ENCODE measurements at regions not wholly inside any gene's neighbourhood (a gene's known extent, or its start where the extent isn't known, plus 50 kb on each side); places are given as distances from the start of the nearest gene placed in this dataset.
A peak's percentile ranks its signal among the peaks of the same experiment; 100 is the strongest.

DNA sequence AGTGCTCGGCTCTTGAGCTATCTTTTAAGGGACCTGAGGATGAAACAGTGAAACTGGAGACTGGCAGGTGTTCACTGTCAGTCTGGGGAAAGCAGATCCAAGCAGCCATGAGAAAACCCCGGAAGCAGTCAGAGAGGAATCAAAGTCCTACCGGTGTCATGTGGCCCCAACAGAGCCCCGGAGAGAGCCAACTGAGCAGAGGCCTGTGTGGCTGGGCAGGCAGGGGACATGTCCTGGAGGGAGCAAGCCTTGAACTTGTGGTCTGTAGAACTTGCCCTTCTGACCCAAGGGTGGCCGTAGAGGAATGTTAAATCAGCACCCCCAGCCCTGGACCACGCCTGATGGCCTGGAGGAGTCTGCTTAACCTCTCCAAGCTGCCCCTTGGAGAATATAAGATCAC lies 113.7 kb upstream of the ZNF507 start:
- H3K36me3 ChIP-seq: no peaks in the 10 kb centered on the region
- H3K27ac ChIP-seq (replicated peaks in 1 of 4): no peak overlapping the region
- intact Hi-C loops (cut with DNase I): no loop called here
- TF ChIP-seq EP300 (IDR thresholded peaks at IDR 0.05): no peak
- no peak for TF ChIP-seq POLR2A (IDR thresholded peaks at IDR 0.05; ENCODE audit: low read depth)
- TF ChIP-seq CTCF (IDR thresholded peaks at IDR 0.05): no peak
- no peaks in the 10 kb centered on the region for H3K9me3 ChIP-seq
- no peaks in the 10 kb centered on the region for H3K4me1 ChIP-seq
- peak; percentile 80 for DNase-seq (ENCODE audit: extremely low spot score)
- 81% methylated on average over 5 of the region's 6 CpGs for WGBS
- peaks cover 0 to 47% (median 0%) of the 10 kb centered on the region in 4 donors for H3K27me3 ChIP-seq
- no peak overlapping the region for H3K4me3 ChIP-seq

GRCh38 chr19:32232449-32232848 lies 113.0 kb upstream of the ZNF507 start:
- DNase-seq (ENCODE audit: extremely low spot score): peak; percentile 70
- no peak overlapping the region for H3K4me3 ChIP-seq
- H3K36me3 ChIP-seq: no peaks in the 10 kb centered on the region
- no peaks in the 10 kb centered on the region for H3K4me1 ChIP-seq
- H3K27ac ChIP-seq (replicated peaks in 1 of 4): no peak overlapping the region
- 89% methylated on average over 8 of the region's 8 CpGs for WGBS
- peaks cover 0 to 49% (median 0%) of the 10 kb centered on the region in 4 donors for H3K27me3 ChIP-seq
- intact Hi-C loops (cut with DNase I): no loop called here
- H3K9me3 ChIP-seq: no peaks in the 10 kb centered on the region
- TF ChIP-seq POLR2A (IDR thresholded peaks at IDR 0.05; ENCODE audit: low read depth): no peak
- TF ChIP-seq CTCF (IDR thresholded peaks at IDR 0.05): no peak
- TF ChIP-seq EP300 (IDR thresholded peaks at IDR 0.05): no peak
- no peak for TF ChIP-seq POLR2AphosphoS5 (IDR thresholded peaks at IDR 0.05)

GRCh38 chr19:32233091-32233490 lies 112.3 kb upstream of the ZNF507 start:
- WGBS: 72% methylated on average over 6 of the region's 6 CpGs
- H3K9me3 ChIP-seq: no peaks in the 10 kb centered on the region
- H3K27ac ChIP-seq (replicated peaks in 1 of 4): no peak overlapping the region
- no peaks in the 10 kb centered on the region for H3K36me3 ChIP-seq
- intact Hi-C loops (cut with DNase I): no loop called here
- TF ChIP-seq POLR2A (IDR thresholded peaks at IDR 0.05; ENCODE audit: low read depth) (no peak), EP300 (IDR thresholded peaks at IDR 0.05) (no peak), CTCF (IDR thresholded peaks at IDR 0.05) (no peak), POLR2AphosphoS5 (IDR thresholded peaks at IDR 0.05) (no peak)
- H3K4me3 ChIP-seq: no peak overlapping the region
- H3K4me1 ChIP-seq: no peaks in the 10 kb centered on the region
- DNase-seq (ENCODE audit: extremely low spot score): peak; percentile 42
- H3K27me3 ChIP-seq: peaks cover 0 to 47% (median 0%) of the 10 kb centered on the region in 4 donors

DNA sequence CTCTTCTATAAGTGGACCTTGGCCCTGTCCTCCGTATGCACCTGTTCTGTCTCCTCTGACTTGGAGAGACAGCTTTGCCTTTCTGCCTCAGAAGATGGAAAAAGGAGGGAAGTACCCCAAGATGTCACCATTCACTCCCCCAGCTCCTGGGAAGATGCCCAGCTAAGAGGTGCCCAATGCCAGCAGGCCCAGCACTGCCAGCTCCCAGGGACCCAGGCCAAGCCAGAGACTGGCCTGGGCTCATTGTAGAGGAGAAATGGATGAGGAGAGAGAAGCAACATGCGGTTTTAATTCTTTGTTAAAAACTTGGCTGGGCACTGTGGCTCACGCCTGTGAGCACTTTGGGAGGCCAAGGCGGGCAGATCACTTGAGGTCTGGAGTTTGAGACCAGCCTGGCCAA lies 111.5 kb upstream of the ZNF507 start:
- Histone ChIP-seq H3K27ac (replicated peaks in 1 of 4) (no peak overlapping the region), H3K4me3 (no peak overlapping the region), H3K4me1 (no peaks in the 10 kb centered on the region), H3K36me3 (no peaks in the 10 kb centered on the region), H3K9me3 (no peaks in the 10 kb centered on the region), H3K27me3 (peaks cover 0 to 48% (median 0%) of the 10 kb centered on the region in 4 donors)
- DNase-seq (ENCODE audit: extremely low spot score): no peak
- WGBS: 88% methylated on average over 3 of the region's 4 CpGs
- intact Hi-C loops (cut with DNase I): no loop called here
- TF ChIP-seq CTCF (IDR thresholded peaks at IDR 0.05) (no peak), POLR2AphosphoS5 (IDR thresholded peaks at IDR 0.05) (no peak), POLR2A (IDR thresholded peaks at IDR 0.05; ENCODE audit: low read depth) (no peak), EP300 (IDR thresholded peaks at IDR 0.05) (no peak)

GRCh38 chr19:32234663-32235217 lies 110.7 kb upstream of the ZNF507 start:
- Histone ChIP-seq H3K27ac (replicated peaks in 1 of 4) (no peak overlapping the region), H3K27me3 (peaks cover 0 to 46% (median 0%) of the 10 kb centered on the region in 4 donors), H3K9me3 (no peaks in the 10 kb centered on the region), H3K4me1 (no peaks in the 10 kb centered on the region), H3K36me3 (no peaks in the 10 kb centered on the region), H3K4me3 (no peak overlapping the region)
- TF ChIP-seq POLR2AphosphoS5 (IDR thresholded peaks at IDR 0.05) (no peak), POLR2A (IDR thresholded peaks at IDR 0.05; ENCODE audit: low read depth) (no peak), EP300 (IDR thresholded peaks at IDR 0.05) (no peak), CTCF (IDR thresholded peaks at IDR 0.05) (no peak)
- peak; percentile 21 for DNase-seq (ENCODE audit: extremely low spot score)
- WGBS: 73% methylated on average over 3 of the region's 3 CpGs
- intact Hi-C loops (cut with DNase I): no loop called here

Data from esophagus muscularis mucosa (tissue), 4 donors.